GM23338 (cell line): ENCODE measurements at regions not wholly inside any gene's neighbourhood (a gene's known extent, or its start where the extent isn't known, plus 50 kb on each side); places are given as distances from the start of the nearest gene placed in this dataset.

Experiments
- ATAC-seq: fragments of 200-7000 bp; cut with Tn5 transposase; 3 replicates; pipeline ENCODE4 v1.9.1; 2020
- DNase-seq: peaks from one replicate; pipeline ENCODE4 v3.0.0-alpha.2; 2015; ENCODE audit warnings: low spot score
- H2AFZ ChIP-seq: fragments of 200-600 bp; sonication (generic); 2 replicates; pipeline ENCODE4 v1.8.0; 2016; ENCODE audit warnings: antibody characterized with exemption, mild to moderate bottlenecking, moderate library complexity
- H3F3A ChIP-seq: fragments of 200-600 bp; sonication (generic); replicated peaks from 2 replicates; pipeline ENCODE4 v1.8.0; 2017; ENCODE audit warnings: antibody characterized with exemption, mixed run types, low read depth
- H3K27ac ChIP-seq: fragments of 200-600 bp; sonication (generic); 2 replicates; pipeline ENCODE4 v1.6.1; 2016; ENCODE audit warnings: low read depth
- H3K27me3 ChIP-seq: fragments of 200-600 bp; sonication (generic); 2 replicates; pipeline ENCODE4 v1.8.0; 2016; ENCODE audit warnings: mild to moderate bottlenecking, mixed run types, moderate library complexity; ENCODE audit not compliant: insufficient read depth
- H3K36me3 ChIP-seq: fragments of 200-600 bp; sonication (generic); 2 replicates; pipeline ENCODE4 v1.8.0; 2016; ENCODE audit warnings: mild to moderate bottlenecking; ENCODE audit not compliant: insufficient read depth
- H3K4me1 ChIP-seq: fragments of 200-600 bp; sonication (generic); 2 replicates; pipeline ENCODE4 v1.8.0; 2016; ENCODE audit warnings: mild to moderate bottlenecking, moderate library complexity; ENCODE audit not compliant: insufficient read depth
- H3K4me2 ChIP-seq: fragments of 200-600 bp; sonication (generic); 2 replicates; pipeline ENCODE4 v1.7.1; 2017; ENCODE audit warnings: mixed run types
- H3K4me3 ChIP-seq: fragments of 200-600 bp; sonication (generic); 2 replicates; pipeline ENCODE4 v1.6.1; 2016; ENCODE audit warnings: mixed run types
- H3K79me2 ChIP-seq: fragments of 200-600 bp; sonication (generic); replicated peaks from 2 replicates; pipeline ENCODE4 v1.8.0; 2017; ENCODE audit warnings: mild to moderate bottlenecking; ENCODE audit not compliant: insufficient read depth
- H3K9me2 ChIP-seq: fragments of 200-600 bp; sonication (generic); 2 replicates; pipeline ENCODE4 v1.8.0; 2017; ENCODE audit not compliant: insufficient read depth
- H4K20me1 ChIP-seq: fragments of 200-600 bp; sonication (generic); replicated peaks from 2 replicates; pipeline ENCODE4 v1.8.0; 2017; ENCODE audit warnings: mild to moderate bottlenecking; ENCODE audit not compliant: insufficient read depth
- H3K27ac Mint-ChIP-seq: 2 replicates; pipeline ENCODE4 v1.8.0; 2020; ENCODE audit warnings: inconsistent platforms, mild to moderate bottlenecking, moderate library complexity, mixed read lengths
- H3K27me3 Mint-ChIP-seq: 3 replicates; pipeline ENCODE4 v1.8.0; 2022; ENCODE audit warnings: low read depth, mild to moderate bottlenecking, moderate library complexity, mixed read lengths, inconsistent platforms; ENCODE audit not compliant: insufficient read depth, poor library complexity
- H3K36me3 Mint-ChIP-seq: 3 replicates; pipeline ENCODE4 v1.8.0; 2021; ENCODE audit warnings: low read depth, mild to moderate bottlenecking, inconsistent platforms, moderate library complexity, mixed read lengths
- H3K4me1 Mint-ChIP-seq: 3 replicates; pipeline ENCODE4 v1.8.0; 2020; ENCODE audit warnings: mild to moderate bottlenecking, inconsistent platforms, mixed read lengths
- H3K4me3 Mint-ChIP-seq: 3 replicates; pipeline ENCODE4 v1.8.0; 2021; ENCODE audit warnings: moderate library complexity, mild to moderate bottlenecking, inconsistent platforms, mixed read lengths
- H3K9me3 Mint-ChIP-seq: 3 replicates; pipeline ENCODE4 v1.8.0; 2020; ENCODE audit warnings: moderate library complexity, mild to moderate bottlenecking, inconsistent platforms, mixed read lengths
- EZH2 ChIP-seq: fragments of 200-600 bp; sonication (generic); IDR thresholded peaks from one replicate; pipeline ENCODE4 v1.8.0; 2017; ENCODE audit warnings: antibody characterized with exemption, mild to moderate bottlenecking, low read depth; ENCODE audit not compliant: unreplicated experiment
- EZH2phosphoT487 ChIP-seq: fragments of 200-600 bp; sonication (generic); IDR thresholded peaks from one replicate; pipeline ENCODE4 v1.8.1; 2018; ENCODE audit warnings: antibody characterized with exemption; ENCODE audit not compliant: unreplicated experiment
- NANOG ChIP-seq: IDR thresholded peaks from 2 replicates; pipeline ENCODE4 v1.6.1; 2016; ENCODE audit warnings: antibody characterized with exemption, borderline replicate concordance
- STAT1 ChIP-seq: IDR thresholded peaks from one replicate; pipeline ENCODE4 v1.6.1; 2016; ENCODE audit warnings: antibody characterized with exemption; ENCODE audit not compliant: unreplicated experiment
- TF ChIP-seq, protein P1 (sequence below), 2 experiments: fragments of 200-600 bp in 1 of 2; sonication (generic) in 1 of 2; conservative IDR thresholded peaks; 2 replicates each; pipeline versions ENCODE4 v1.5.1 to v1.6.1; 2016 to 2017; ENCODE audit warnings: antibody characterized with exemption in 2 of 2, low read depth in 2 of 2, mild to moderate bottlenecking in 2 of 2, moderate library complexity in 1 of 2
- TF ChIP-seq, protein P2 (sequence below): fragments of 250-450 bp; sonication (Bioruptor Pico); IDR thresholded peaks from 2 replicates; pipeline ENCODE4 v1.5.0; 2020; ENCODE audit warnings: mild to moderate bottlenecking, moderate library complexity

DNA sequence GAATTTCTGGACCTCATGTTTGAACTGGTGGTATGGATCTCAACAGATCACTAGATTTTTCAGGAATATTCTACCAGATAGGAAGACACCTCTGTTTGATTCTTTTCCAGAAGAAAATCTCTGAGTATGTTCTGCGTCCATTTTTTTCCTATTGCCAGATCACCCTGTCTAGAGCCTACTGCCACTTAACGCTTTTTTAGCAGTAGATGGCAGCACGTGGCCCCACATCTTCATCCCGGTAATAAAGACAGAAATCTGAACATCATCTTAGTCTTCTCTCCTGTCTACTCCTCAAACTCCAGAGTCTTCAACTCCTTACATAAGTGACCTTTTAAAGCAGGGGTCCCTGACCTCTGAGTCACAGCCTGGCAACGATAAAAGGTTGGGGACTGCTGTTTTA lies 184.7 kb downstream of the TMA16 start:
- H2AFZ ChIP-seq: no peak overlapping the region
- no peak overlapping the region for H3K4me3 Mint-ChIP-seq
- H3K4me2 ChIP-seq: no peak overlapping the region
- no peaks in the 10 kb centered on the region for H4K20me1 ChIP-seq
- no peaks in the 10 kb centered on the region for H3K36me3 ChIP-seq
- H3K4me3 ChIP-seq: no peak overlapping the region
- H3K27ac Mint-ChIP-seq: no peak overlapping the region
- H3K27me3 ChIP-seq: no peaks in the 10 kb centered on the region
- H3K79me2 ChIP-seq: no peaks in the 10 kb centered on the region
- H3K9me3 Mint-ChIP-seq: peaks cover 8% of the 10 kb centered on the region; the same call in 2 of the 3 replicates
- no peaks in the 10 kb centered on the region for H3F3A ChIP-seq
- TF ChIP-seq, protein P1, sequence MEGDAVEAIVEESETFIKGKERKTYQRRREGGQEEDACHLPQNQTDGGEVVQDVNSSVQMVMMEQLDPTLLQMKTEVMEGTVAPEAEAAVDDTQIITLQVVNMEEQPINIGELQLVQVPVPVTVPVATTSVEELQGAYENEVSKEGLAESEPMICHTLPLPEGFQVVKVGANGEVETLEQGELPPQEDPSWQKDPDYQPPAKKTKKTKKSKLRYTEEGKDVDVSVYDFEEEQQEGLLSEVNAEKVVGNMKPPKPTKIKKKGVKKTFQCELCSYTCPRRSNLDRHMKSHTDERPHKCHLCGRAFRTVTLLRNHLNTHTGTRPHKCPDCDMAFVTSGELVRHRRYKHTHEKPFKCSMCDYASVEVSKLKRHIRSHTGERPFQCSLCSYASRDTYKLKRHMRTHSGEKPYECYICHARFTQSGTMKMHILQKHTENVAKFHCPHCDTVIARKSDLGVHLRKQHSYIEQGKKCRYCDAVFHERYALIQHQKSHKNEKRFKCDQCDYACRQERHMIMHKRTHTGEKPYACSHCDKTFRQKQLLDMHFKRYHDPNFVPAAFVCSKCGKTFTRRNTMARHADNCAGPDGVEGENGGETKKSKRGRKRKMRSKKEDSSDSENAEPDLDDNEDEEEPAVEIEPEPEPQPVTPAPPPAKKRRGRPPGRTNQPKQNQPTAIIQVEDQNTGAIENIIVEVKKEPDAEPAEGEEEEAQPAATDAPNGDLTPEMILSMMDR (conservative IDR thresholded peaks at IDR 0.05; ENCODE audit: low read depth in 2 of 2): peak; percentile 31 to 61; a peak in 3 of 4 replicates
- no peak for TF ChIP-seq STAT1
- no peaks in the 10 kb centered on the region for H3K4me1 Mint-ChIP-seq
- no peaks in the 10 kb centered on the region for H3K9me2 ChIP-seq
- H3K27me3 Mint-ChIP-seq: no peaks in the 10 kb centered on the region
- no peak overlapping the region for H3K27ac ChIP-seq
- no peaks in the 10 kb centered on the region for H3K4me1 ChIP-seq
- no peaks in the 10 kb centered on the region for H3K36me3 Mint-ChIP-seq
- ATAC-seq: peak; percentile 35; the same call in 2 of the 3 replicates
- peak; percentile 19 for DNase-seq

DNA sequence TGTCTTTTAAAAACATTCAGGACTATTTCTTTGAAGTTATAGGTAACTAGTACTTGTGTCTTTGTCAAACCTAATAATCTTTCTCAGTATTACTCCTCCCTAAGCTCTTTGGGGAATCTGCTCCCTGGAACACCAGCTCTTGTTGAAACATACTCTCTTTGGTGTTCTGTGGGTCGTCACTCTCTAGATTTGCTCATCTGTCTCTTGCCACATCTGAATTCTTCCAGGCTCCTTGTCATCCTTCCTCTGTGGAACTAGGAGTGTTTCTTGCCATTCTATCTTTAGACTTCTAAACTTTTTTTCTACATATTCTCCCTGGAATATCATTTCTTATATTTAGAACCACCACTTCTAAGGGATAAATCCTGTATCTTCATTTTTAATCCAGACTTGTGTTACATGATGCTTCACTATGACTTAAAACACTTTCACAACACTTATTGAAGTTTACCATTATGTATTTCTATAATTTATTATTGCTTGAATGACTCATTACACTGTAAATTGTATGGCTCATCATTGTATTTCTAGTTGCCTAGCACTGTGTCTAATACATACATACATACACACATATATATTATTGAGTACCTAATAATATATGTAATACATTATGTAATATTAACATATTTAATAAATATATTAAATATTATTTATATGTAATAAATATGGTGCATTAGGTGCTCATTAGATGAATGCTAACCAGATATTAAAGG lies 186.1 kb downstream of the TMA16 start:
- H3K27ac Mint-ChIP-seq: no peak overlapping the region
- no peaks in the 10 kb centered on the region for H3K4me1 ChIP-seq
- TF ChIP-seq STAT1 (no peak), NANOG (no peak), EZH2phosphoT487 (no peak), EZH2 (no peak)
- TF ChIP-seq, protein P2, sequence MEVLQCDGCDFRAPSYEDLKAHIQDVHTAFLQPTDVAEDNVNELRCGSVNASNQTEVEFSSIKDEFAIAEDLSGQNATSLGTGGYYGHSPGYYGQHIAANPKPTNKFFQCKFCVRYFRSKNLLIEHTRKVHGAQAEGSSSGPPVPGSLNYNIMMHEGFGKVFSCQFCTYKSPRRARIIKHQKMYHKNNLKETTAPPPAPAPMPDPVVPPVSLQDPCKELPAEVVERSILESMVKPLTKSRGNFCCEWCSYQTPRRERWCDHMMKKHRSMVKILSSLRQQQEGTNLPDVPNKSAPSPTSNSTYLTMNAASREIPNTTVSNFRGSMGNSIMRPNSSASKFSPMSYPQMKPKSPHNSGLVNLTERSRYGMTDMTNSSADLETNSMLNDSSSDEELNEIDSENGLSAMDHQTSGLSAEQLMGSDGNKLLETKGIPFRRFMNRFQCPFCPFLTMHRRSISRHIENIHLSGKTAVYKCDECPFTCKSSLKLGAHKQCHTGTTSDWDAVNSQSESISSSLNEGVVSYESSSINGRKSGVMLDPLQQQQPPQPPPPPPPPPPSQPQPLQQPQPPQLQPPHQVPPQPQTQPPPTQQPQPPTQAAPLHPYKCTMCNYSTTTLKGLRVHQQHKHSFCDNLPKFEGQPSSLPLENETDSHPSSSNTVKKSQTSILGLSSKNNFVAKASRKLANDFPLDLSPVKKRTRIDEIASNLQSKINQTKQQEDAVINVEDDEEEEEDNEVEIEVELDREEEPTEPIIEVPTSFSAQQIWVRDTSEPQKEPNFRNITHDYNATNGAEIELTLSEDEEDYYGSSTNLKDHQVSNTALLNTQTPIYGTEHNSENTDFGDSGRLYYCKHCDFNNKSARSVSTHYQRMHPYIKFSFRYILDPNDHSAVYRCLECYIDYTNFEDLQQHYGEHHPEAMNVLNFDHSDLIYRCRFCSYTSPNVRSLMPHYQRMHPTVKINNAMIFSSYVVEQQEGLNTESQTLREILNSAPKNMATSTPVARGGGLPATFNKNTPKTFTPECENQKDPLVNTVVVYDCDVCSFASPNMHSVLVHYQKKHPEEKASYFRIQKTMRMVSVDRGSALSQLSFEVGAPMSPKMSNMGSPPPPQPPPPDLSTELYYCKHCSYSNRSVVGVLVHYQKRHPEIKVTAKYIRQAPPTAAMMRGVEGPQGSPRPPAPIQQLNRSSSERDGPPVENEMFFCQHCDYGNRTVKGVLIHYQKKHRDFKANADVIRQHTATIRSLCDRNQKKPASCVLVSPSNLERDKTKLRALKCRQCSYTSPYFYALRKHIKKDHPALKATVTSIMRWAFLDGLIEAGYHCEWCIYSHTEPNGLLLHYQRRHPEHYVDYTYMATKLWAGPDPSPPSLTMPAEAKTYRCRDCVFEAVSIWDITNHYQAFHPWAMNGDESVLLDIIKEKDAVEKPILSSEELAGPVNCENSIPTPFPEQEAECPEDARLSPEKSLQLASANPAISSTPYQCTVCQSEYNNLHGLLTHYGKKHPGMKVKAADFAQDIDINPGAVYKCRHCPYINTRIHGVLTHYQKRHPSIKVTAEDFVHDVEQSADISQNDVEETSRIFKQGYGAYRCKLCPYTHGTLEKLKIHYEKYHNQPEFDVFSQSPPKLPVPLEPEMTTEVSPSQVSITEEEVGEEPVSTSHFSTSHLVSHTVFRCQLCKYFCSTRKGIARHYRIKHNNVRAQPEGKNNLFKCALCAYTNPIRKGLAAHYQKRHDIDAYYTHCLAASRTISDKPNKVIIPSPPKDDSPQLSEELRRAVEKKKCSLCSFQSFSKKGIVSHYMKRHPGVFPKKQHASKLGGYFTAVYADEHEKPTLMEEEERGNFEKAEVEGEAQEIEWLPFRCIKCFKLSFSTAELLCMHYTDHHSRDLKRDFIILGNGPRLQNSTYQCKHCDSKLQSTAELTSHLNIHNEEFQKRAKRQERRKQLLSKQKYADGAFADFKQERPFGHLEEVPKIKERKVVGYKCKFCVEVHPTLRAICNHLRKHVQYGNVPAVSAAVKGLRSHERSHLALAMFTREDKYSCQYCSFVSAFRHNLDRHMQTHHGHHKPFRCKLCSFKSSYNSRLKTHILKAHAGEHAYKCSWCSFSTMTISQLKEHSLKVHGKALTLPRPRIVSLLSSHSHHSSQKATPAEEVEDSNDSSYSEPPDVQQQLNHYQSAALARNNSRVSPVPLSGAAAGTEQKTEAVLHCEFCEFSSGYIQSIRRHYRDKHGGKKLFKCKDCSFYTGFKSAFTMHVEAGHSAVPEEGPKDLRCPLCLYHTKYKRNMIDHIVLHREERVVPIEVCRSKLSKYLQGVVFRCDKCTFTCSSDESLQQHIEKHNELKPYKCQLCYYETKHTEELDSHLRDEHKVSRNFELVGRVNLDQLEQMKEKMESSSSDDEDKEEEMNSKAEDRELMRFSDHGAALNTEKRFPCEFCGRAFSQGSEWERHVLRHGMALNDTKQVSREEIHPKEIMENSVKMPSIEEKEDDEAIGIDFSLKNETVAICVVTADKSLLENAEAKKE (CRISPR knock-in tag): no peak
- TF ChIP-seq, protein P1 (conservative IDR thresholded peaks at IDR 0.05; ENCODE audit: low read depth in 2 of 2): no peak

More for the DNA sequence above, 186.1 kb downstream of the TMA16 start:
- no peaks in the 10 kb centered on the region for H3K36me3 Mint-ChIP-seq
- Histone ChIP-seq H3K79me2 (no peaks in the 10 kb centered on the region), H2AFZ (no peak overlapping the region), H3K27me3 (no peaks in the 10 kb centered on the region), H3F3A (no peaks in the 10 kb centered on the region), H3K4me2 (no peak overlapping the region), H3K36me3 (no peaks in the 10 kb centered on the region), H3K4me3 (no peak overlapping the region), H4K20me1 (no peaks in the 10 kb centered on the region), H3K9me2 (no peaks in the 10 kb centered on the region), H3K27ac (no peak overlapping the region)
- H3K9me3 Mint-ChIP-seq: peaks cover 8% of the 10 kb centered on the region; the same call in 2 of the 3 replicates
- no peak for DNase-seq
- no peaks in the 10 kb centered on the region for H3K27me3 Mint-ChIP-seq
- no peak for ATAC-seq
- H3K4me3 Mint-ChIP-seq: no peak overlapping the region
- no peaks in the 10 kb centered on the region for H3K4me1 Mint-ChIP-seq
